Stimulated activated CD8-positive, alpha-beta memory T cell treated with anti-CD3 and anti-CD28 coated beads, Interleukin-2, amount 100 ng/mL, for 48 hours (primary cell): ENCODE measurements at regions not wholly inside any gene's neighbourhood (a gene's known extent, or its start where the extent isn't known, plus 50 kb on each side); places are given as distances from the start of the nearest gene placed in this dataset.
"Not testable (repeated sequence)": the region's sequence is repeated elsewhere in the genome, so short reads cannot be mapped to it uniquely, and the experiment has no call there.

Experiments
- DNase-seq, 2 donors: peaks; one replicate each; pipeline ENCODE4 v3.0.0-alpha.2; 2020; ENCODE audit warnings: low read depth in 2 of 2

DNA sequence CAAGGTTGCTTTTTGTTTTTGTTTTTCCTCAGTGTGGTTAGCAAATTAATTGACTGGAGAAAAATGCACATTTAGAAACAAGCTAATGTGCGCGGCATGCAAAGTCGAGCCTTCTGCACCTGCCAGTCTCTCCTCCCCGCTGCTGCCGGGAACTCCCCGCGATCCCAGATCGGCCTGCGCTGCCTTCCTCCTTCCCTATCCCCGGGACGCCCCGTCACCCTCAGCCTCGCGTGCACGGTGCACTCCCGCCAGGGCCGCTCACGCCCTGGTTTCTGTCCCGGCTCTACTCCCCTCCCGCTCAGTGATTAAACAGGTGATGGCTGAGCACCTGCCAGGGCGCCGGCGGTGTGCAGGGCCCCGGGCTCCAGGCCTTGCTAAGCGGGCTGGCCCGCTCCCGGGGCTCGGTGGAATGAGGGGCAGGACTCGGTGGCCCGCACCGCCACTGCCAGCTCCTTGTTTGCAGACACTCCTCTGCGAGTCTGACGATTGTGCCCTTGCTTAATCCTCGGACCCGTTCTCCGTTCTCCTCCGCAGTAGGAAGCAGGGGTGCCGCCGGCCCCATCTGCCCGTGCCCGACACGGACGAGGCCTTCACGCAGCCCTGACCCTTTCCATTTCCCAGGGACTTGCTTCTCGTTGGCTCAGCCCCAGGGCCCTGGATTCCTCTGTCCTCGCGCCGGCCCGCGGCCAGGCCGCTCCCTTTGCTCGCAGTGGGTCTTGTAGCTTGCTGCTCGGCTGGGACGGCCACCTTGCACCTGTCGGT is 143.4 kb downstream of the TRIML1 start:
- DNase-seq, result no peak

DNA sequence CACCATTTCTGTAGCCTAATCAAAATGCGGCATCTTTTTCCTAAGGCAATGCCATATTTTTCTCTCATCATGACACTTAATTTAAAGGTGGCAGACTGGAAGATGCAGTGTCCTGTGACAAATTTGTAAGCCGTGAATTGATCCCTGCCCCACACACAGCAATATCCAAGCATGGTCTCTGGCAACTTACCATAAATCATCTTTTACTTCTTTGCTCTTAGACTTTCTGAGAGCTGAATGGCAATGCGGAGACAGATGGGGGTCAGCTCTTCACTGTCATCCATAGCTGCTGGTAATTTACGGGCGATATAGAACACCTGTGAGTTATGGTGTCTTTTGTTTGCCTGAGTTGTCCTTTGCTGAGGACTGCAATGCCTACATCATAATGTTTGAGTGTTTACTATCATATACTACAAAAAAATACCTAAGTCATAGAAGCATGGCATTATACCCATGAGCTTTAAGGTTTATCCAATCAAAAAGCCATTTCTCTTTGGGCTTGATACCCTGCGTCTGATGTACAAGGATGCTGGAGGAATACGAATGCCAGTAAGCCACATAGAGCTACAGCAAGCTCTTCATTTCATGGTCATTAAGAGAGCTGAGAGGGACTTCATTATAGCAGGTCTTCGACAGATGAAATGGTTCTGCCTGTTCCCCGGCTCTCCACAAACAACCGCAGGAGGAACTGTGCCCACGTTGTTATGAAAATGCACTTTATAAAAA is 148.1 kb downstream of the TRIML1 start:
- no peak for DNase-seq

DNA sequence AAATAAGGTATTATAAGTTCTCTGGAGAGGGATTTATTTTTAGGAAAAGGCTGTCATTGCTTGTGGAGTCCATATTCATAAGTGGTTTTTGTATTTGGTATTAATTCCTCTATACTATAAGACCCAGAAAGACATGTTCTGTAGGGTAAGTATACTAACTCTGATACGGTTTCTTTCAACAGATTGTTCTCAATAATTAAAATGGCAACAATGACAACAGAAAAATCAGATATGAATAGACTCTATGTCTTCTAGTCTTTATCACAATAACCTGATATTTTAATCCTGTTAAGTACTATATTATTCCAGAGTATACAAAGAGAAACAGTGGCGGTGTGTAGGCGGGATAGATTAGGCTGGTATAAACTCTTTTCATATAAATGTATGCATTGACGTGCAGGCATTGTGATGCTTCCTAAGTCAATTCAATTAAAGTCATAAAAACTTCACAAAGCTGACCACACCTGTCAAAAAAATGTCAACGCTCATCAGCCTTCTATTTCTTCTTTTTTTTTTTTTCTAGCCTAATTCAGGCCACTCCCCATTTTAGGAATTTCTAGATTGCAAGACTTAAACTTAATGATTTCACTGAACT is 150.4 kb downstream of the TRIML1 start:
- DNase-seq, result no peak

DNA sequence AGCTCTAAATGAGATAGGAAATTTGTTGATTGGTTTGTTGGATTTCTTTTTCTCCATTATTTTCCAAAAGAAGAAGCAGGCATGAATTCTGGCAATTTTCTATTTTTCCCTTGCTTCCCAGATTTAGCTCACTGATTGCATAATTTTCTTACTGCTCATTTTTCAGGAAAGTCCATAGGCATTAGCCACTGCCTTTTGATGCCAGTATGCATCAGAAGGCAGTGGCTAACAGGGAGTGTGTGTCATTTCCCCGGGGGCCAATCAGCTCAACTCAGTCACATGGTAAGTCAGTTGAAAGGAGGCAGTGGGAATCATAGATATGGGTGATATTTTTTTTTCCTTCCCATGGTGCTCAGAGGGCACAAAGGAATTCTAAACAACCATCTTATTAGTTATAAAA is 156.7 kb downstream of the TRIML1 start:
- DNase-seq, result no peak

DNA sequence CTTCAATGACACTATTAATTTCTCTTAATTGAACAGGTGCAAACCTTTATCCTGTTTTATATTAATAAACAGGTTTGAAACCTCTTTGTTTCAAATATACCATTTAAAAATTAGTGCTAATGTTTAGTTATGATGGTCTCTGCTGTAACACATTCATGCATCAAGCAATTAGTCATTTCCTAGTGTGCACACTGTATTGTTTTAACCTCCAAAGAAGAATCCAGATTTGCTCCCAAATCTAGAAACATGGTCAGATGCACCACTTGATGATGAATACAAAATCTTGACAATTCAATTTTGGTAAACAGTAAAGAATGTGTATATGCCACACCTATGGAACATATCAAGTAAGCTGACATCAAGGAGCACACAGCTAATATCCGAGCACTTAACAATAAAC is 157.1 kb downstream of the TRIML1 start:
- DNase-seq, result no peak

DNA sequence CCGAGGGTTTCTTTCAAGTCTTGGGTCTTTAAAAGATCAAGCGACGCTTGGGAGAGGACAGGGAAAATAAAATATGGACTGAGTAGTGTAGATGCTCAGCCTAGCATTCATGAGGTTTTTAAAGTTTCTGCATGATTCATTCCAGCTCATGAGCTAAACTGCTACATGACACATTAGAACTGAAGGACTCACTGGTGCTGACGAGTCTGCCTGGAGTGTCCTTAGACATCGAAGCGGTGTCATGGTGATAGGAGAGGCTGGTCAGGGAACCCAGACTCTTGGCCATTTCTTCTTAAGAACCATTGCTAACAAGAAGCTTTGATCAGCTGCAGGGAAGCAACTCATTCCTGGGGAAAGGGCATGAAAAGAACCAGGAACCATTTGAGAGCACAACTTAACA is 158.6 kb downstream of the TRIML1 start:
- no peak for DNase-seq

DNA sequence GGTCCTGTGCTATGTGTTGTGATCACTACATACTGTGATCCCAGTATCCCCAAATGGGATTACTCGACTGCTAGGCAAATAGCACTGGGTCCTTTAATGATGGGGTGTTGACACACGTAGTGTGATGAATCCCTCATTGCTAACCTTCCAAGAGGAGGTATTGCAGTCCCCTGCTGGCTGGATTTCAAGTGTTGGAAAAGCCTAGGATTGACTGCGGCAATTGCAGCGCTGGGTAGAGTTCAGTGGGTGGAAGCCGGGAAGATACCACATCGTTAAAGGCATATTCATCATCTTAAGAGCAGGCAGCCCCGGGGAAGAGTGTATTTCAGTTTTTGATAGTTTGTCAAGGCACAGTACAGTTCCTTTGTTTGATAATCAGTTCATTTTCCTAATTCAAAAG is 159.9 kb downstream of the TRIML1 start:
- no peak for DNase-seq

DNA sequence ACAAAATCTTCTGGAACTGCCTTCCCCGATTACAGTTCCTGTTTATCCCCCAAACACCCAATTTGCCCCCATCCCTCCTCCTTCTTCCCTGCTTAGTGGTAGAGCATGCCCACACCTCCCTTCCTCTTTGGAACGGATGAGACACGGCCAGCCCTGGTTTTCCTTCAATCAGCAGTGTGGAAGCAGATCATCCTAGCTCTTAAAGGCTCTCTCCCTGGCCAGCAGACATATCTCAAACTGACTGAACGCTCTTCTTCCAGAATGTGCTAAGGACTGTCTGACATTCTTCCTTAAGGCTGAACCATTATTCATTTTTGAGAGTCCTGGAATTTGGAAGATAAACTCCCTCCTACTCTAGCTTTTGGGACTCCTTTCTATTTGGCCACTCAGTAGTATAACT is 161.1 kb downstream of the TRIML1 start:
- no peak for DNase-seq

DNA sequence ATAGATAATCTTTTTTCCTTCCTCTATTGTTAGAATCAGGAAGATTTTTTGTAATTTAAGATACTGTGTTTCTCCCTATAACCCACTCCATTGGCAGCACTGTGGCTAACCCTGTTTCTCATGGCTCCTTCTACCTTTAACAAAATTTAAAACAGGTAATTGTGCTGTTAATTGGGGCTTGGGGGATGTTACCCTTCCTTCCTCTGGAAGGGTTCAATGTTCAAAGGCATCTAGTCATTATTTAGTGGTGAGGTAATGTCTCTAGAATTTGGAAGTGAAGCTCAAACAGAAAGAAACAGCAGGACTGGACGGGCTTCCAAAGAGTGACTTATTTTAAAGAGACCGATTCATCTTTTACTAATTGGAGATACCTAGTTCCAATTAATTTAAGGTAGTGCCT is 166.4 kb downstream of the TRIML1 start:
- no peak for DNase-seq

DNA sequence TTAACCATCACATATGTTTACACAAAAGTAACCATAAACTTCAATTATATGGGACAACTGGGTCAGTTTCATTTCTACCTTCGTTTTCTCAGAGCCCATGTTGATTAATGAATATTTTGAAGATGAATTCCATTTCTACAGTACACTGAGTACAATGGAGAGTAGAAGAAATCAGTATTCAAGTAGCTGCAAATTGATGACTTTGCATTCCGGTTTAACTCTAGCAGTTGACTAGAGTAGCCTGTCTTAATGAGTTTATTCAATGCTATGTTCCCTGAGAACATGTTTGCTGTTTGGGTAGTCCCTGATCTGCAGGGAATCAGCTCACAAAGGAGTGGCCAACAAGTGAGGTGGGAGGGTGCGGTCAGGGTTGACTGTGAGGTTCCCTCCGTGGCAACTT is 168.3 kb downstream of the TRIML1 start:
- no peak for DNase-seq

DNA sequence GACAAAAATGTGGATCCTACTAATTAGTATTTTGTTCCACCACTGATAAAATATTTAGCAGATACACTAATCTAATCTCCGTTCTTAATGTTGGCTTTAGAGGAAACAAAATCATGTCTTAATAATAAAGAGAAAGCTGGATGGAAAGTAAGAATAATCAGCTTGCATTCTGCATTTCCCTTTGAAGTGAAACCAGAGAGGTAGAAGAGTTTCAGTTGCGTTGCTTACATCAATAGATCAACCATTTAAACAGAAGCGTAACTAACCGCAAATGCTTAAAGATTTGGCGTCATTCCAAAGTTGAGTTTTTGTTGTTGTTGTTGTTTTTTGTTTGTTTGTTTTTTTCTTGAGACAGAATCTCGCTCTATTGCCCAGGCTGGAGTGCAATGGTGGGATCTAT is 168.9 kb downstream of the TRIML1 start:
- DNase-seq, result no peak

DNA sequence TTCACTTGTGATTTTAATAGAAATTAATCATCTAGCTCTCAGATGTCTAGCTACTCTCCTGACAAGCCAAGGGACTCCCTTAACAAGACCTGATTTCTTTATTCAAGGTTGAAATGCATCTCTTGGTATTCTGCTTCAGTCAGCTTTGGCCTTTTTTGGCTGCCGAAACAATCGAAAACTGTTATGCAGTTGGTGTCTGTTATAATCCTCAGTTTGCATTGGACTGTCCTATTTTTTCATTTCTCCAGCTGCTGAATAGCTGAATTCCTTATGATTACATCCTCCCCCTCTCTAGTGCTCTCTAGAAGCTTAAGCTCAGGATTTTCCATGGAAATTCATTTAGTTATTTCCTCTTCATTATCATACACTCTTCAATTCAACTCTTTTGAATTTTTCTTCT is 177.2 kb downstream of the TRIML1 start:
- DNase-seq, result no peak

DNA sequence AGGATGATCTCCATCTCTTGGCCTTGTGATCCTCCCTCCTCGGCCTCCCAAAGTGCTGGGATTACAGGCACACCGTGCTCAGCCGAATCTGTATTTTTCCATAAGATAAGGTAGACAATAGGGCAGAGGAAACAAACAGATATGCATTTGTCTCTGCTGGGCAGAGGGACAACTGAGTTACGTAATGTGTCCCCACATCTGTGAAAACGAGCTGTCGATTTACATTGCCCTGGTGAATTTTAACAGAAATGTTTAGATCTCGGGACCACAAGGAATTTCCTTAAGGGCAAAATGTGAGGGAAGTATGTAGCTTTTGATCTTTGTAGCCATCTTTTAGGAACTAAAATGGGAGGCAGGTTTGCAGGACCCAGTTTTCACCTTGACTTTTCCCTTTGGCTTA is 189.7 kb downstream of the TRIML1 start:
- no peak for DNase-seq

DNA sequence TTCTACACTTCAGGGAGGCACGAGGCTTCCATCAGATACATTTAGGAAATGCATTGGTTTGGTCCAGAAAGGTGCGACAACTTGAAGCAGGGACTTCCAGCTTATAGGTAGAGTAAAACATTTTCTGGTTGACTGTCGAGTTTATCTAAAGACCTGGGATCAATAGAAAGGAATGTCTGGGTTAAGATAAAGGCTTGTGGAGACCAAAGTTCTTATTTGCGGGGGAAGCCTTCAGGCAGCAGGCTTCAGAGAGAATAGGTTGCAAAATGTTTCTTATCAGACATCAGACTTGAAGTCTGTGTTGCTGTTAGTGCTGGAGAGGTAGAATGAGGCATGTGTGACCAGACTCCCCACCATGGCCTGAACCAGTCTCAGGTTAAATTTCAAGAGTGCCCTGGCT is 190.3 kb downstream of the TRIML1 start:
- DNase-seq, result no peak

DNA sequence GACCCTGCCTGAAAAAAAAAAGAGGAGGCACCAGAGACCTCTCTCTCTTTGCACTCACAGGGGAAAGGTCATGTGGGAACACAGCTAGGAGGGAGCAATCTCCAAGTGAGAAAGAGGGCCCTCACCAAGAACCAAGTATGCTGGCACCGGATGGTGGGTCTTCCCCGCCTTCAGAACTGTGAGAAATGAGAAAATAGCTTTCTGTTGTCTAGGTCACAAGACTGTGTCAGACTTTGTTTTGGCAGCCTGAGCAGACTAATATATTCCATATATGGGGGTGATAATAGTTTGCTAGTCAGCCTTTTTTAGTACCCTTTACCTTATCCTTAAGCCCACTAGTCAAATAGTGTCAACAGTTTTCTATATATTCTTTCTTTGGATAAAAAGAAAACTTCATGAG is 193.0 kb downstream of the TRIML1 start:
- no peak for DNase-seq

DNA sequence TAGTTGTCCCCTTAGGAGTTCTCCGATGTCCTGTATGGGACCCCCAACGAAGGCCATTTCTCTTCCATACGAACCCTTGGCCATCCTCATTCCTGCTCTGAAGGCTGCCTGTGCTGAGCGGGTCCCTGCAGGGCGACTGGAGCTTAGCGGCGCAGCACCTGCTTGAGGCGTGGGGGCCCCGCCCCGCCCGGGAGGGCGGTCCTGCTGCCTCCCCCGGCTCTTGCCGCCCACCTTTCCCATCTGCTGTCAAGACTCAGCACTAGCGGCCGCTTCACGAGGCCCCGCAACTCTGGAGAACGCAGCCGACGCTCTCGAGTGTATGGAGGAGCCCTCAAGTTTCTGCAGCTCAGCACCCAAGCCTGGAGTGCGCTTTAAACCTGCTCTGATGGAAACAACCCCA is 197.7 kb downstream of the TRIML1 start:
- no peak for DNase-seq

DNA sequence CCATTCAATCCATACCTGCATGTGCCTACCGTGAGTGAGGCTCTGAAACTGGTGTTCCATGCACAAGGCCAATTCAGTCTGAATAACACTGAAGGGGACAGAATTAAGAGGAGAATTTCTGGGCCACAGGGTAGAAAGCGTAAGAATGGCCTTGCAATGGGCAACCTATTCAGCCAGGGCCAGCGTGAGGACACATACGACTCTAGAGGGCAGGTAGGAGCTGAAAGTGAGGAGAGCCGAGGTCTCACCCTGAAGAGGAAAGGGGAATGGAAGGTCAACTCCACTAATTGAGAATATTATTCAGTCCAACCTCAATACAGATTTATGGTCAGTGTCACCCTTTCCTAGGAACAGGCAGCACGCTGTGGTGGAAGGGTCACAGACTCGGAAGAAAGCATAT is 202.2 kb downstream of the TRIML1 start:
- no peak for DNase-seq

DNA sequence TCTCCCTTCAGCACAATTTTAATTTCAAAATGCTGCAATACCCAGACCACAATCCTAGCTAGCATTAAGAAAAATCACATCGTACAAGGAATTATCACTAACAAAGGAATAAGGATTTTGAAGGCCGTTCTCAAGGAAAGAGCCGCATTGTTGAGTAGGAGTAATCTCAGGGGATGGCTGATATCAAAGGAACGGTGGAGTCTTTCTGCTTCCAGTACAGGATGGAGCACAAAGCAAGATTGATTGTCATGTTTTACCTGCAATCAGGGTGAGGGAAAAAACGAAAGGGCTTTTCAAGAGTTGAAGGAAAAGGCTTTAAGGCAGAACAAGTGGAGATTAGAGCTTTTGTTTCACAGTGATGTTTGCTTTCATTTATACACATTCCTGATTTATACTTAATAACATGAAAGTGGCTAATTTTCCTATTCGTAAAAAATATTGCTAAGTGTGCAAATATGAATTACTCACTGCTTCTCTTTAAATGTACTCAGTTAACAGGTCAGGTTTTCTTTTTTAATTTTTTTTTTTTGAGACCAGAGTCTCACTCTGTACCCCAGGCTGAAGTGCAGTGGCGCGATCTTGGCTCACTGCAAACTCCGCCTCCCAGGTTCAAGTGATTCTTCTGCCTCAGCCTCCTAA is 207.0 kb downstream of the TRIML1 start:
- DNase-seq, result no peak

DNA sequence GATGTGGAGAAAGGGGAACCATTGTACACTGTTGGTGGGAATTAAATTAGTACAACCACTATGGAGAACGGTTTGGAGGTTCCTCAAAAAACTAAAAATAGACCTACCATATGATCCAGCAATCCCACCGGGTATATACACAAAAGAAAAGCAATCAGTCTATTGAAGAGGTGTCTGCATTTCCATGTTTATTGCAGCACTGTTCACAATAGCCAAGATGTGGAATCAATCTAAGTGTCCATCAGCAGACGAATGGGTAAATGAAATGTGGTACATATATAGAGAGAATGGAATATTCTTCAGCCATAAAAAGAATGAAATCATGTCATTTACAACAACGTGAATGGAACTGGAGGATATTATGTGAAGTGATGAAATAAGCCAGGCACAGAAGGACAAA is 208.1 kb downstream of the TRIML1 start:
- DNase-seq, result no peak

DNA sequence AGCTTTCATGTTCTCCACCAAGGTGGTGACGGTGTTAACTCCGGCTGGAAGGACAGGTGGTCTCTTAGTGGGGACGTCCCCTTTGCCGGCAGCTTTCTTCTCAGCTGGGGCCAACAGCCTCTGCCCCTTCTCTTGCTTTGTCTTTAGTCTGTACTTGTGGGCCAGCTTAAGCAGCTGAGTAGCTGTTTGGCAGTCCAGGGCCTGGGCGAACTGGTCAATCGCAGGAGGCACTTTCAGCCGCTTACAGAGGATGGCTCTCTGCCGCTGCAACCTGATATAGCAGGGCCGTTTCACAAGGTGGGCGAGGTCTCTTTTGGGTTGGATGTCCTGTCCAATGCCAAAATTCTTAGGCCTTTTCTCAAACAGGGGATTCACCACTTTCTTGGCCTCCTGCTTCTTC is 210.3 kb downstream of the TRIML1 start:
- not testable (repeated sequence) for DNase-seq

DNA sequence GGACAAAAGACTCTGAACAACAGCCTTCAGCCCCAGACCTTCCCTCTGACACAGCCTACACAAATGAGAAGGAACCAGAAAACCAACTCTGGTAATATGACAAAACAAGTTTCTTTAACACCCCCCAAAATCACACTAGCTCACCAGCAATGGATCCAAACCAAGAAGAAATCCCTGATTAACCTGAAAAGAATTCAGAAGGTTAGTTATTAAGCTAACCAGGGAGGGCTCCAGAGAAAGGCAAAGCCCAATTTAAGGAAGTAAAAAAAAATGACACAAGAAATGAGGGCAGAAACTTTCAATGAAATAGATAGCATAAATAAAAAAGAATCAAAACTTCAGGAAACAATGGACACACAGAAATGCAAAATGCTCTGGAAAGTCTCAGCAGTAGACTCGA is 224.0 kb downstream of the TRIML1 start:
- DNase-seq, result no peak

DNA sequence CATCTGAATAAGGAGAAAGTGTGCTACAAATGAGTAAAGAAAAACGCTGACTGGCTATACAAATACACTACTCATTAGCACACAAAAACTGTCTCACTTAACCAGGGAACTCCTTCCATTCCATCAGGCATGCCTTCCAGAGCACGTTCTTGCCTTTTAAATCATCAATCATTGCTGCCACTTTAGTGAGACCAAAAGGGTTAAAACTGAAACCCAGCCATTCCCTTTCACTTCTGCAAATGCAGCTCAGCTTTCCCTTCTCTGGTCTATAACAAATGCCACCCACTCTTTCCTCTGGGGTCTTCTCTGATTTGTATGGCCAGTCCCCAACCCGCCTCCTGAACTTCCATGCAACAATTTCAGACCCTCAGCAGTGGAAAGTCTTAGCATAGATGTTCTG is 231.5 kb downstream of the TRIML1 start:
- DNase-seq, result no peak

DNA sequence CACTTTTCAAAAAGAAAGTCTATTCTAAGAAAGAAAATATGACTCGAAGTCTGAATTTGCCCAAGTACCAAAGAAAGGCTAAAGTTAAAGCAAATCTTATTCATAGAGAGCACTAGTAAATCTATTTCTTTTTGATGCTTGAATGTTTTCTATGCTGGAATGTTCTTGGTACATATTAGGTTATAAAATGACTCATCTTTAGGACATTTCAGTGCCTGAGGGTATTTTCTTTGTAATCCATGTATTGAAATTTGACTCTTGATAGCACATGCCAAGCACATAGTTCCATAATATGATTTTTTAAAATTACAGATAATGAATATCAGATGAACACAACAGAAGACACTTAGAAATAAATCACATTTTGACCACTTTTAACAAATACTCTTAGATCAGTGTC is 232.8 kb downstream of the TRIML1 start:
- DNase-seq, result no peak
